HG03139 (cell line): ENCODE measurements at regions not wholly inside any gene's neighbourhood (a gene's known extent, or its start where the extent isn't known, plus 50 kb on each side); places are given as distances from the start of the nearest gene placed in this dataset.
"Not testable (repeated sequence)": the region's sequence is repeated elsewhere in the genome, so short reads cannot be mapped to it uniquely, and the experiment has no call there.

Experiments used
- ATAC-seq: cut with Tn5 transposase; IDR thresholded peaks from one replicate; pipeline ENCODE4 v1.9.1; 2021; ENCODE audit not compliant: unreplicated experiment

DNA sequence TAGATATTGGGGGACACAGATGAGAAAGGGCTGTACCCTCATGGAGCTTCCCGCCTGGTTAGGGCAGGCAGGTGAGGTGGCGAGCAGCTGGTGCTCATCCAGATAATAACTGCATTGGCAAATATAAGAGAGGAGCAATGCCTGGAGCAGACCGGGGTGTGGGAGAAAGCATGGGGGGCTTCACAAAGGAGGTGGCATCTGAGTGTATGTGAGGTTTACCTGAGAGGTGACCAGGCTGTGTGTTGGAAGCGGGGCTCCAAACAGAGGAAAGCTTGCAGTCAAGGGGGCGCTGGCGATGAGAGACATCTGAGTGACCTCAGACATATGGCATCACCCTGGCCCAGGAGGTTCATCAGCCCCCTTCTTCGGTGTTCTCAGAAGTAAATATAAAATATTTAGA lies 72.1 kb upstream of the PMEPA1 start:
- no peak for ATAC-seq

DNA sequence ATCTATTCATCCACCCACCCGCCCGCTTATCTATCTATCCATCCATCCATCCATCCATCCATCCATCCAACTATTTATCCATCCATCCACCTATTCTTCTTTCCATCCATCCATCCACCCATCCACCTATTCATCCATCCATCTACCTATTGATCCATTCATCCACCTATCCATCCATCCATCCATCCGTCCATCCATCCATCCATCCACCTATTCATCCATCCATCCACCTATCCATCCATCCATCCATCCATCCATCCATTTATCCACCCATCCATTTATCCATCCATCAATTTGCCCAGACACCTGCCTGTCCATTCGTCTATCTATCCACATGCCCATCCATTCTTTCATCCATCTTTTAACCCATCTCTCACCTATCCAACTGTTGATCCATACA lies 71.1 kb upstream of the PMEPA1 start:
- ATAC-seq = no peak

DNA sequence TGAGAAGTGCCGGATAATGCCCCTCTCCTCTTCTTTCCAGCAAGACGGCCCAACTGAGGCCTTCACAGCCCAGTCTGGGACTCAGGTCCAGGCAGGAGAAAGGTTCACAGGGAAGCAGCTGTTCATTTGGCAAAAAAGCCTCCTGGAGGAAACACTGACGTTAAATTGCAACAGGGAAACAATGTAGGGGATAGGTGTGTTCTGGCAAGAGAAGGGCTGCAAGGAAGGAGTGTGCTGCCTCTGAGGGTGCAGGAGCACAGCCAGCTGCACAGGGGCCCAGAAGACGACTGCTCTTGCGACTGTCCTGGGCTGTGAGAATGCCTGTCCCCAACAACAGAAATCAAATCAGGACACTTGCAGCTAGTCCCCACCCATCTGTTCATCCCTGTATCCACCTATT lies 70.6 kb upstream of the PMEPA1 start:
- ATAC-seq = no peak

DNA sequence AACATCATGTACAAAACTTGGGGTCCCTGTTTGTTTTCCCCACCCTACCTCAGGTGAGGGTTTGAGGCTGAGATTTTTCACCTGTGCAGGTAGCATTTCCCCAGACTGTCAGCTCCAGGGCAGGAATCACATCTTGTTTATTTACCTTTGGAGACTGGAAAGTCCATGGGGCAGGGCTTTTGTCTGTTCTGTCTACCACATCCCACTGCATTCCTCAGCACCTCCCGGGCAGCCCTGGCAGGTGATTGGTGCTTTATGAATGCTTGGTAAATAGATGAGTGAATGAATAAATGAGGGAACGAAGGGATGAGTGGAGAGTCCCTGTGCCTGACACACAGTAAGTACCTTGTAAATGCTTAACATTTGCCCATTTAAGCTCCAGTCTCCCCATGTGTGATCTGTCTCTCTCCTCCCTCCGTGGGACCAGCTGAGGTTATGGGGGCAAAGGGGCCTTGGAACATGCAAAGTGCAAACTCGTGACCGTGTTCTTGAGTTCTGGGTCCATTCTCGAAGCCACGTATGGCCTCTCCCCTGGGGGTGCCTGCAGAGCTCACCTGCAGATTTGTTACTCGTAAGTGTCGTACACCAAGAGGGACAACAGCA lies 69.7 kb upstream of the PMEPA1 start:
- no peak for ATAC-seq

- no peak for ATAC-seq
Measured at GRCh38 chr20:57777911-57778310, 68.1 kb upstream of the PMEPA1 start.

- no peak for ATAC-seq
Measured at GRCh38 chr20:57774951-57775350, 65.1 kb upstream of the PMEPA1 start.

GRCh38 chr20:57774111-57774880 lies 64.5 kb upstream of the PMEPA1 start:
- ATAC-seq = no peak

- ATAC-seq = no peak
Measured at GRCh38 chr20:57773059-57773815, 63.4 kb upstream of the PMEPA1 start.

DNA sequence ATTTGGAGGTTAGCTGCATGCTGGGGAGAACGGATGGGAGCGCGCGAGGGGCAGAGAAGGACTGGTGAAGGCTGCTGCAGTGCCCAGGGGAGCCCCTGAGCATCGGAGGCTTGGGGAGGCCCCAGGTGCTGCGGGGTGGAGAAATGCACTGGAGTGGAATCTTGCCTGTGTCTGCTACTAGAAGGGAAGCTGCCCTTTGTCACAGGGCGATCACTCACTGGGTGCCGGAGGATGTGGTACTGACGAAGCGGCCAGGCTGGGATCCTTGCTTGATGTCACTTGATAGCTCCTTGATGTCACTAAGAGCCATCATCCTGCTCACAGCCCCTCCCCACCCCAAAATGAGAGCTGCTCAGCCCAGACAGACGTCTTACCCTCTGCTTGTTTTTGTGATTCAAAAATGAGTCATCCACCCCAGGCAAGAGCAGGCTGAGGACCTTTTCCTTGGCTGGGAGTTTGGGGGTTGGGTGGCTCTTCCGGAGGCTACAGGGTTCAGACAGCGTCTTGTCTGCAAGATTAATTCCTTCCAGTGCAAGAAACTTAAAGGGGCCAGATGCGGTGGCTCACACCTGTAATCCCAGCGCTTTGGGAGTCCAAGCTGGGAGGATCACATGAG lies 62.6 kb upstream of the PMEPA1 start:
- ATAC-seq = no peak

- no peak for ATAC-seq
Measured at GRCh38 chr20:57770852-57771720, 61.3 kb upstream of the PMEPA1 start.

DNA sequence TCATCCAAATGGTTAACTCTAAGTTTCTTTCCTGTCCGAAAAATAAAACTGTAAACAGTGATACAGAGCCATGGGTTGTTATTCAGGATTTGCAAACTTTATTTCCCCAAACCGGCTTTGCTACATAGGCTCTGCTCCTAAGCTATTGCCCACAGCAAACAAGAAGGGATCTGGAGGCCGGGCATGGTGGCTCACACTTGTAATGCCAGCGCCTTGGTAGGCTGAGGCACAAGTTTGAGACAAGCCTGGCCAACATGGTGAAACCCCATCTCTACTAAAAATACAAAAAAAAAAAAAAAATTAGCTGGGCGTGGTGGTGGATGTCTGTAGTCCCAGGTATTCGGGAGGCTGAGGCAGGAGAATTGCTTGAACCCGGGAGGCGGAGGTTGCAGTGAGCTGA lies 60.6 kb upstream of the PMEPA1 start:
- not testable (repeated sequence) for ATAC-seq

GRCh38 chr20:57769756-57770155 lies 59.9 kb upstream of the PMEPA1 start:
- ATAC-seq = no peak

GRCh38 chr20:57768519-57768918 lies 58.7 kb upstream of the PMEPA1 start:
- no peak for ATAC-seq

- no peak for ATAC-seq
Measured at GRCh38 chr20:57767441-57767840, 57.6 kb upstream of the PMEPA1 start.

DNA sequence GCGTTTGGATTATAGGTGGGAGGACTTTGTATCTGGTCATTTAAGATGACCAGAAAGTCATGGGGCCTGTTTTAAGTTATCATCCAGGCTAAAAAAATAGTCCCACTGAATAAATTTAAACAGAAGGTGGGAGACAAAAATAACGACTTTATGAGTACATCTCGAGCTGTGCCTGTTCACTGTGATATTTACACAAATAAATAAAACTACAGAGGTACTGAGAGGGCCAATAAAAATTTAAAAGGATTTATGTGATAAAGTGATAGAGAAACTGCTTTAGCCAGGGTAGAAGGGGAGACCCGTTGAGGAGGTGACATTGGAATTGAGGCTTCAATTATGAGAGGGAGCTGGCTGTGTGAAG lies 53.4 kb upstream of the PMEPA1 start:
- no peak for ATAC-seq

GRCh38 chr20:57762531-57763234 lies 52.9 kb upstream of the PMEPA1 start:
- no peak for ATAC-seq

GRCh38 chr20:57761413-57761734 lies 51.6 kb upstream of the PMEPA1 start:
- ATAC-seq = no peak

DNA sequence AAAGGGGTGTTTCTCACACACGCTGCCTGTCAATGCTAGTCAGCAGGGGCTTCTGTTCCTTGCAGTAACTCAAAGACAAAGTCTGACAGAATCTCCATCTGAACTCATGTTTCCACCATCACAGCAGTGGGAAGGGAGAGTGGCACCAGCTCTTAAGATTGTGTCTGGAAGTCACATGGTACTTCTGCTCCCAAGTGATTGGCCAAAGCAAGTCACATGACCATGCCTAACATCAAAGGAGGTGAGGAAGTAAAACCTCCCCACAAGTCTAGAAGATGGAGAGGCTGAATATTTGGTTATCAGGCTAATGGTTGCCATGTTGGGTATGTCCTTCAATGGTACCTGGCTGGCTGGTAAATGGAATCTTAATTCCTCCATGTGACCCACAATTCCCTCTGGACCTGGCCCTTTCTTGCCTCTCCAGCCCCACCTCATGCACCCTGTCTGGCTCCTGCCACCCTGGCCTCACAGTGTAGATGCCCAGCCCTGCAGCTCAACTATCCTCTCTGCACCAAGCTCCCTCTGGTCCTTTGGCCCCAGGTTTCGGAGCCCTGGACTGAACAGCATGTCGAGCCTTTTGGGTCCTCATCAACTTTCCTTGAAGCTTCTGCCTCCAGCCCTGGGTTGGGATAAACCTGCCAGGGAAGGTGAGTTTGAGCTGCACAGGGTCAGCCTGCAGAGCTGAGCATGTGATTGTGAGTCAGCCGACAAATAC lies 51.0 kb upstream of the PMEPA1 start:
- no peak for ATAC-seq

DNA sequence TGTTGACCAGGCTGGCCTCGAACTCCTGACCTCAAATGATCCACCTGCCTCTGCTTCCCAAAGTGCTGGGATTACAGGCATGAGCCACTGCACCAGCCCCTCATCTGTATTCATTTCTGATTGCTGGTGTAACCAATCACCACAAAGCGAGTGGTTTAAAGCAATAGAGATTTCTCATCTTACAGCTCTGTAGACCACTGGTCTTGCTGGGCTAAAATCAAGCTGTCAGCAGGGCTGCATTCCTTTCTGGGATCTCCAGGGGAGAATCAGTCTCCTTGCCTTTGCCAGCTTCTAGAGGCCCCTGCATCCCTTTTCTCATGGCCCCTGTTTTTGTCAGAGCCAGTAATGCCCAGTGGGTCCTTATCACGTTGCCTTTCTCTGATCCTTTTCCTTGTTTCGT lies 49.9 kb upstream of the PMEPA1 start:
- ATAC-seq = no peak
